ENCODE measurements at regions not wholly inside any gene's neighbourhood (a gene's known extent, or its start where the extent isn't known, plus 50 kb on each side); places are given as distances from the start of the nearest gene placed in this dataset.

- TF ChIP-seq, protein P1, sequence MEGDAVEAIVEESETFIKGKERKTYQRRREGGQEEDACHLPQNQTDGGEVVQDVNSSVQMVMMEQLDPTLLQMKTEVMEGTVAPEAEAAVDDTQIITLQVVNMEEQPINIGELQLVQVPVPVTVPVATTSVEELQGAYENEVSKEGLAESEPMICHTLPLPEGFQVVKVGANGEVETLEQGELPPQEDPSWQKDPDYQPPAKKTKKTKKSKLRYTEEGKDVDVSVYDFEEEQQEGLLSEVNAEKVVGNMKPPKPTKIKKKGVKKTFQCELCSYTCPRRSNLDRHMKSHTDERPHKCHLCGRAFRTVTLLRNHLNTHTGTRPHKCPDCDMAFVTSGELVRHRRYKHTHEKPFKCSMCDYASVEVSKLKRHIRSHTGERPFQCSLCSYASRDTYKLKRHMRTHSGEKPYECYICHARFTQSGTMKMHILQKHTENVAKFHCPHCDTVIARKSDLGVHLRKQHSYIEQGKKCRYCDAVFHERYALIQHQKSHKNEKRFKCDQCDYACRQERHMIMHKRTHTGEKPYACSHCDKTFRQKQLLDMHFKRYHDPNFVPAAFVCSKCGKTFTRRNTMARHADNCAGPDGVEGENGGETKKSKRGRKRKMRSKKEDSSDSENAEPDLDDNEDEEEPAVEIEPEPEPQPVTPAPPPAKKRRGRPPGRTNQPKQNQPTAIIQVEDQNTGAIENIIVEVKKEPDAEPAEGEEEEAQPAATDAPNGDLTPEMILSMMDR (IDR thresholded peaks at IDR 0.05; ENCODE audit: borderline replicate concordance, extremely low read depth, low read length, poor library complexity, severe bottlenecking): no peak
- no peak for TF ChIP-seq EZH2 (IDR thresholded peaks at IDR 0.05; ENCODE audit: borderline replicate concordance, low read depth, low read length, severe bottlenecking)
These were observed 86.7 kb downstream of the NCOR2 start for GRCh38 chr12:124480469-124481256.
